MM.1S (cell line): ENCODE measurements at regions not wholly inside any gene's neighbourhood (a gene's known extent, or its start where the extent isn't known, plus 50 kb on each side); places are given as distances from the start of the nearest gene placed in this dataset.

ENCODE experiments used
- CTCF ChIP-seq: fragments of 300-600 bp; sonication (generic); IDR thresholded peaks from 2 replicates; pipeline ENCODE4 v1.5.1; 2016; ENCODE audit warnings: antibody characterized with exemption, low read length, mixed read lengths
- EZH2phosphoT487 ChIP-seq: fragments of 300-600 bp; sonication (generic); IDR thresholded peaks from 2 replicates; pipeline ENCODE4 v1.6.1; 2018; ENCODE audit warnings: antibody characterized with exemption, low read length

- TF ChIP-seq EZH2phosphoT487, result no peak
- no peak for TF ChIP-seq CTCF
Measured at GRCh38 chr3:78260388-78260787, 1220.5 kb downstream of the ROBO2 start.
